ENCODE measurements at regions not wholly inside any gene's neighbourhood (a gene's known extent, or its start where the extent isn't known, plus 50 kb on each side); places are given as distances from the start of the nearest gene placed in this dataset.

- Histone ChIP-seq H3K4me3 (replicated peaks in 1 of 3; ENCODE audit: insufficient read depth in 1 of 3, low read depth in 1 of 3, low read length in 3 of 3) (no peak overlapping the region), H3K9me1 (replicated peaks; ENCODE audit: control insufficient read depth, extremely low read depth, insufficient read depth, low read length) (peaks cover 2% of the 10 kb centered on the region), H4K20me1 (replicated peaks; ENCODE audit: control insufficient read depth, extremely low read depth, insufficient read depth, low read length) (no peaks in the 10 kb centered on the region), H3K4me2 (ENCODE audit: insufficient read depth, low read length) (no peak overlapping the region), H3K27ac (ENCODE audit: insufficient read depth, low read depth, low read length) (no peak overlapping the region), H3K36me3 (ENCODE audit: control insufficient read depth in 2 of 2, extremely low read depth in 1 of 2, insufficient read depth in 2 of 2, low read length in 2 of 2) (no peaks in the 10 kb centered on the region), H3K9ac (replicated peaks; ENCODE audit: extremely low read depth, insufficient read depth, low read length) (no peak overlapping the region), H3K4me1 (ENCODE audit: control insufficient read depth, extremely low read depth, insufficient read depth, low read length) (no peaks in the 10 kb centered on the region), H3K79me2 (ENCODE audit: control insufficient read depth, insufficient read depth, low read length) (no peaks in the 10 kb centered on the region), H3K27me3 (ENCODE audit: control insufficient read depth in 2 of 2, insufficient read depth in 2 of 2, low read length in 2 of 2) (no peaks in the 10 kb centered on the region), H3K9me3 (replicated peaks; ENCODE audit: control insufficient read depth, insufficient read depth, low read length) (no peaks in the 10 kb centered on the region), H2AFZ (ENCODE audit: low read depth, low read length) (no peak overlapping the region)
- ChIA-PET CTCF (no interaction called here), POLR2A (no interaction called here)
- FAIRE-seq (no peak), DNase-seq (ENCODE audit: low read depth, low spot score) (no peak)
- BruUV-seq (replicated peaks): no TSS peak
- TF ChIP-seq, protein P1, sequence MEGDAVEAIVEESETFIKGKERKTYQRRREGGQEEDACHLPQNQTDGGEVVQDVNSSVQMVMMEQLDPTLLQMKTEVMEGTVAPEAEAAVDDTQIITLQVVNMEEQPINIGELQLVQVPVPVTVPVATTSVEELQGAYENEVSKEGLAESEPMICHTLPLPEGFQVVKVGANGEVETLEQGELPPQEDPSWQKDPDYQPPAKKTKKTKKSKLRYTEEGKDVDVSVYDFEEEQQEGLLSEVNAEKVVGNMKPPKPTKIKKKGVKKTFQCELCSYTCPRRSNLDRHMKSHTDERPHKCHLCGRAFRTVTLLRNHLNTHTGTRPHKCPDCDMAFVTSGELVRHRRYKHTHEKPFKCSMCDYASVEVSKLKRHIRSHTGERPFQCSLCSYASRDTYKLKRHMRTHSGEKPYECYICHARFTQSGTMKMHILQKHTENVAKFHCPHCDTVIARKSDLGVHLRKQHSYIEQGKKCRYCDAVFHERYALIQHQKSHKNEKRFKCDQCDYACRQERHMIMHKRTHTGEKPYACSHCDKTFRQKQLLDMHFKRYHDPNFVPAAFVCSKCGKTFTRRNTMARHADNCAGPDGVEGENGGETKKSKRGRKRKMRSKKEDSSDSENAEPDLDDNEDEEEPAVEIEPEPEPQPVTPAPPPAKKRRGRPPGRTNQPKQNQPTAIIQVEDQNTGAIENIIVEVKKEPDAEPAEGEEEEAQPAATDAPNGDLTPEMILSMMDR (IDR thresholded peaks at IDR 0.05; ENCODE audit: extremely low read depth in 1 of 2, insufficient read depth in 1 of 2, low read depth in 1 of 2, low read length in 2 of 2): no peak
- TF ChIP-seq MAX (IDR thresholded peaks at IDR 0.05; ENCODE audit: insufficient read depth, insufficient read length): no peak
- no peak for TF ChIP-seq POLR2A (IDR thresholded peaks at IDR 0.05; ENCODE audit: low read depth, low read length)
- no peak for TF ChIP-seq FOS (IDR thresholded peaks at IDR 0.05; ENCODE audit: borderline replicate concordance, insufficient read depth, low read length)
- TF ChIP-seq GATA2 (IDR thresholded peaks at IDR 0.05; ENCODE audit: insufficient read depth, insufficient read length, low read depth, low read length): no peak
- dilution Hi-C loops (cut with MboI; ENCODE audit: extremely low pct_ligation_motif_present, low sequenced_read_pairs): no loop called here
- intact Hi-C loops (cut with micrococcal nuclease): no loop called here
These were observed 285.4 kb upstream of the ZNF804A start for GRCh38 chr2:184312970-184313369.

GRCh38 chr2:184314829-184315228 is 283.5 kb upstream of the ZNF804A start:
- Histone ChIP-seq H3K4me3 (replicated peaks in 1 of 3; ENCODE audit: insufficient read depth in 1 of 3, low read depth in 1 of 3, low read length in 3 of 3) (no peak overlapping the region), H3K4me1 (ENCODE audit: control insufficient read depth, extremely low read depth, insufficient read depth, low read length) (no peaks in the 10 kb centered on the region), H3K36me3 (ENCODE audit: control insufficient read depth in 2 of 2, extremely low read depth in 1 of 2, insufficient read depth in 2 of 2, low read length in 2 of 2) (no peaks in the 10 kb centered on the region), H3K27me3 (ENCODE audit: control insufficient read depth in 2 of 2, insufficient read depth in 2 of 2, low read length in 2 of 2) (no peaks in the 10 kb centered on the region), H3K27ac (ENCODE audit: insufficient read depth, low read depth, low read length) (no peak overlapping the region), H3K4me2 (ENCODE audit: insufficient read depth, low read length) (no peak overlapping the region), H4K20me1 (replicated peaks; ENCODE audit: control insufficient read depth, extremely low read depth, insufficient read depth, low read length) (no peaks in the 10 kb centered on the region), H3K9me3 (replicated peaks; ENCODE audit: control insufficient read depth, insufficient read depth, low read length) (no peaks in the 10 kb centered on the region), H3K9me1 (replicated peaks; ENCODE audit: control insufficient read depth, extremely low read depth, insufficient read depth, low read length) (peaks cover 2% of the 10 kb centered on the region), H2AFZ (ENCODE audit: low read depth, low read length) (no peak overlapping the region), H3K79me2 (ENCODE audit: control insufficient read depth, insufficient read depth, low read length) (no peaks in the 10 kb centered on the region), H3K9ac (replicated peaks; ENCODE audit: extremely low read depth, insufficient read depth, low read length) (no peak overlapping the region)
- intact Hi-C loops (cut with micrococcal nuclease): no loop called here
- DNase-seq (ENCODE audit: low read depth, low spot score) (no peak), FAIRE-seq (no peak)
- dilution Hi-C loops (cut with MboI; ENCODE audit: extremely low pct_ligation_motif_present, low sequenced_read_pairs): no loop called here
- ChIA-PET POLR2A (no interaction called here), CTCF (no interaction called here)
- no peak for TF ChIP-seq POLR2AphosphoS5 (IDR thresholded peaks at IDR 0.05; ENCODE audit: insufficient read depth, low read depth, low read length)
- no peak for TF ChIP-seq MYC (IDR thresholded peaks at IDR 0.05; ENCODE audit: low read depth, low read length)
- BruUV-seq (replicated peaks): no TSS peak

All from endothelial cell of umbilical vein (primary cell).